CD4-positive, alpha-beta memory T cell (primary cell): ENCODE measurements at regions not wholly inside any gene's neighbourhood (a gene's known extent, or its start where the extent isn't known, plus 50 kb on each side); places are given as distances from the start of the nearest gene placed in this dataset.

Experiments
- CTCF ChIA-PET: fragments of 350-600 bp; sonication (Branson Sonifier 250); formaldehyde crosslinking; loops from one replicate; lab custom pipeline; 2021; ENCODE audit warnings: inconsistent platforms; ENCODE audit not compliant: partially characterized antibody; lab: Charles Lee
- POLR2A ChIA-PET: fragments of 350-600 bp; sonication (Branson Sonifier 250); formaldehyde crosslinking; loops from one replicate; lab custom pipeline; 2021; ENCODE audit not compliant: partially characterized antibody; lab: Charles Lee
- DNase-seq, 5 donors: peaks; one replicate each; pipeline versions ENCODE4 v3.0.0 to v3.0.0-alpha.2; 2020 to 2022; ENCODE audit warnings: mixed read lengths in 1 of 5
- H3K27ac ChIP-seq: one replicate; pipeline ENCODE4 v1.7.0; 2013; ENCODE audit warnings: low read depth, low read length
- H3K27me3 ChIP-seq: 2 replicates; pipeline ENCODE4 v1.7.0; 2013; ENCODE audit warnings: mild to moderate bottlenecking, low read length, moderate library complexity; ENCODE audit not compliant: insufficient read depth
- H3K36me3 ChIP-seq: 2 replicates; pipeline ENCODE4 v1.7.0; 2013; ENCODE audit warnings: mild to moderate bottlenecking, low read length, moderate library complexity; ENCODE audit not compliant: insufficient read depth
- H3K4me1 ChIP-seq: 2 replicates; pipeline ENCODE4 v1.7.0; 2013; ENCODE audit warnings: mild to moderate bottlenecking, low read length, moderate library complexity; ENCODE audit not compliant: insufficient read depth
- H3K4me3 ChIP-seq, 2 donors: one replicate each; pipeline ENCODE4 v1.7.0; 2013; ENCODE audit warnings: low read length in 2 of 2, mild to moderate bottlenecking in 1 of 2
- H3K9me3 ChIP-seq, 2 donors: one replicate each; pipeline ENCODE4 v1.7.0; 2013; ENCODE audit warnings: low read length in 2 of 2, control low read depth in 1 of 2; ENCODE audit not compliant: control insufficient read depth in 1 of 2
- H3K27ac Mint-ChIP-seq, 7 donors: one replicate each; pipeline ENCODE4 v1.8.0; 2020 to 2021; ENCODE audit warnings: mixed read lengths in 7 of 7, mild to moderate bottlenecking in 6 of 7, inconsistent platforms in 3 of 7, moderate library complexity in 3 of 7
- H3K27me3 Mint-ChIP-seq, 2 donors: one replicate each; pipeline ENCODE4 v1.8.0; 2020 to 2021; ENCODE audit warnings: mixed read lengths in 2 of 2
- H3K36me3 Mint-ChIP-seq, 2 donors: one replicate each; pipeline ENCODE4 v1.8.0; 2020 to 2021; ENCODE audit warnings: mixed read lengths in 2 of 2, inconsistent platforms in 1 of 2, mild to moderate bottlenecking in 1 of 2
- H3K4me1 Mint-ChIP-seq, 4 donors: one replicate each; pipeline ENCODE4 v1.8.0; 2020 to 2021; ENCODE audit warnings: mixed read lengths in 4 of 4, mild to moderate bottlenecking in 1 of 4
- H3K4me3 Mint-ChIP-seq, 8 donors: one replicate each; pipeline ENCODE4 v1.8.0; 2020 to 2021; ENCODE audit warnings: mixed read lengths in 8 of 8, mild to moderate bottlenecking in 7 of 8, moderate library complexity in 6 of 8, inconsistent platforms in 3 of 8
- H3K9me3 Mint-ChIP-seq, 8 donors: one replicate each; pipeline ENCODE4 v1.8.0; 2020 to 2021; ENCODE audit warnings: mixed read lengths in 8 of 8, mild to moderate bottlenecking in 5 of 8, inconsistent platforms in 3 of 8, moderate library complexity in 1 of 8
- intact Hi-C: fragments of 100-400 bp; cut with micrococcal nuclease; formaldehyde crosslinking; loops from one replicate; pipeline ENCODE4 v1.15.1; 2023

DNA sequence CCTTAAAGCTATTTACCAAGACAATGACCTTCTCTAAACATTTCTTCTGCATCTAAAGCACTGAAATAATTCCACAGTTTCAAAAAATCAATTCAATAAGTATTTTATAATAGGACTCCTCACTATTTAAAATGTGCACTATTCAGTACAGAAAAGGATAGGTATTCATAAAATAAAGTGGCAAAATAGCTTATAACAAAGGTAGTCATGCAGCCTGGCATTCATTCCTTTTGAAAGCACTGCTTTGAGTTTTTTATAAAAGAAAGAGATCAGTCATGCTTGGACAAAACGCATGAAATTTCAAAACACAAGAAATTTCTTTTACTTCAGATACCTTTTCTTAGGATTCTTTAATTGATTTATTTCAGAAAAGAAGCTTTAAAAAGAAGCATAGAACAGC lies 689.7 kb upstream of the PHF14 start:
- Histone ChIP-seq H3K36me3 (no peaks in the 10 kb centered on the region), H3K27ac (no peak overlapping the region), H3K27me3 (no peaks in the 10 kb centered on the region), H3K4me3 (no peak overlapping the region), H3K4me1 (no peaks in the 10 kb centered on the region), H3K9me3 (no peaks in the 10 kb centered on the region)
- Mint-ChIP-seq H3K36me3 (no peaks in the 10 kb centered on the region), H3K4me1 (no peaks in the 10 kb centered on the region), H3K27ac (no peak overlapping the region), H3K9me3 (peaks cover 0 to 4% (median under 1%) of the 10 kb centered on the region in 8 donors), H3K27me3 (no peaks in the 10 kb centered on the region), H3K4me3 (no peak overlapping the region)
- CTCF ChIA-PET: no interaction called here
- POLR2A ChIA-PET: no interaction called here
- no peak for DNase-seq
- intact Hi-C loops: no loop called here

GRCh38 chr7:10299384-10299783 lies 674.3 kb upstream of the PHF14 start:
- DNase-seq: no peak
- Histone ChIP-seq H3K36me3 (no peaks in the 10 kb centered on the region), H3K4me3 (no peak overlapping the region), H3K9me3 (peaks cover 0 to 5% of the 10 kb centered on the region in 2 donors), H3K27ac (no peak overlapping the region), H3K27me3 (no peaks in the 10 kb centered on the region), H3K4me1 (no peaks in the 10 kb centered on the region)
- no peak overlapping the region for H3K27ac Mint-ChIP-seq
- H3K4me3 Mint-ChIP-seq: no peak overlapping the region
- ChIA-PET POLR2A (no interaction called here), CTCF (no interaction called here)
- H3K9me3 Mint-ChIP-seq: peaks cover 0 to 5% (median 0%) of the 10 kb centered on the region in 8 donors
- no peaks in the 10 kb centered on the region for H3K36me3 Mint-ChIP-seq
- intact Hi-C loops: no loop called here
- H3K27me3 Mint-ChIP-seq: no peaks in the 10 kb centered on the region
- no peaks in the 10 kb centered on the region for H3K4me1 Mint-ChIP-seq

DNA sequence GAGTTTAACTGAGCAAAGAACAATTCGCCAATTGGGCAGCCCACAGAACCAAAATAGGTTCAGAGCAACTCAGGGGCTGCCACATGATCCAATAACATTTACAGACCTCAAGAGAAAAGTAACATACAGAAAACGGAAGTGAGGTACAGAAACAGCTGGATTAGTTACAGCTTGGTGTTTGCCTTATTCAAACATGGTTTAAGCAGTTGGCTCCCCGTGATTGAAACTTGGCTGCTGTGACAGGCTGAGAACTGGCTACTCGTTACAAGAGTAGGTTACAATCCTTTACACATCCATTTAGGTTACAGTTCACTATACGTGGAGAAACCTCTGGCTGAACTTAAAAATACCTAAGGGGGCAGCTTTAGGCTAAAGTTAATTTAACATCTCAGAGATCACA lies 673.1 kb upstream of the PHF14 start:
- intact Hi-C loops: no loop called here
- H3K36me3 ChIP-seq: no peaks in the 10 kb centered on the region
- Mint-ChIP-seq H3K9me3 (peaks cover 0 to 7% (median 0%) of the 10 kb centered on the region in 8 donors), H3K4me3 (no peak overlapping the region), H3K27ac (no peak overlapping the region), H3K4me1 (no peaks in the 10 kb centered on the region), H3K27me3 (no peaks in the 10 kb centered on the region), H3K36me3 (no peaks in the 10 kb centered on the region)
- no peaks in the 10 kb centered on the region for H3K27me3 ChIP-seq
- H3K27ac ChIP-seq: no peak overlapping the region
- ChIA-PET POLR2A (no interaction called here), CTCF (no interaction called here)
- no peak for DNase-seq
- H3K9me3 ChIP-seq: peaks cover 0 to 5% of the 10 kb centered on the region in 2 donors
- no peak overlapping the region for H3K4me3 ChIP-seq
- H3K4me1 ChIP-seq: no peaks in the 10 kb centered on the region

DNA sequence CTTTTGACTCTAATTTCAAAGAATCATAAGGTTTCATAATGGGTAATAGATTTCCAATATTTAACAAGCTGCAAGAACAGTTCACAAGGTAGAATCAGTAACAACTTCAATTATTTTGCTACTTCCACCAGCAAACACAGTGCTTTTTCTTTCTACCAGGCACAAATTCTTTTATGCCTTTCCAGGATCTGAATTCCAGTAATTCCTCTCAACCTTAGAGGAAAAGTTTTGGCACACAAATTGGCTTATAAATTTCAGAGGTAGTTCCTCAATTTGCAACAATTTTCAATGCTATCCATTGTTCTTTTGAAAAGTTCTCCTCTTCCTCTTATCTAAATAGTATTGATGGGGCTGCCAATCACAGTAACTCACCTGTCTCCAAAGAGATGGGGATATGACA lies 665.4 kb upstream of the PHF14 start:
- H3K9me3 Mint-ChIP-seq: peaks cover 0 to 10% (median under 1%) of the 10 kb centered on the region in 8 donors
- H3K4me3 Mint-ChIP-seq: no peak overlapping the region
- Histone ChIP-seq H3K9me3 (no peaks in the 10 kb centered on the region), H3K36me3 (no peaks in the 10 kb centered on the region), H3K4me3 (no peak overlapping the region), H3K27ac (no peak overlapping the region), H3K4me1 (no peaks in the 10 kb centered on the region), H3K27me3 (no peaks in the 10 kb centered on the region)
- no peak overlapping the region for H3K27ac Mint-ChIP-seq
- no peak for DNase-seq
- no peaks in the 10 kb centered on the region for H3K4me1 Mint-ChIP-seq
- CTCF ChIA-PET: no interaction called here
- POLR2A ChIA-PET: no interaction called here
- intact Hi-C loops: no loop called here
- no peaks in the 10 kb centered on the region for H3K27me3 Mint-ChIP-seq
- H3K36me3 Mint-ChIP-seq: no peaks in the 10 kb centered on the region

- no peaks in the 10 kb centered on the region for H3K27me3 ChIP-seq
- H3K27me3 Mint-ChIP-seq: no peaks in the 10 kb centered on the region
These were observed 660.7 kb upstream of the PHF14 start for GRCh38 chr7:10312942-10313341.

GRCh38 chr7:10315881-10316280 lies 657.8 kb upstream of the PHF14 start:
- no peaks in the 10 kb centered on the region for H3K27me3 ChIP-seq
- ChIA-PET CTCF (no interaction called here), POLR2A (no interaction called here)
- Mint-ChIP-seq H3K36me3 (no peaks in the 10 kb centered on the region), H3K4me1 (no peaks in the 10 kb centered on the region), H3K9me3 (peaks cover 0 to 14% (median 6%) of the 10 kb centered on the region in 8 donors), H3K4me3 (no peak overlapping the region), H3K27ac (no peak overlapping the region), H3K27me3 (no peaks in the 10 kb centered on the region)
- no peaks in the 10 kb centered on the region for H3K36me3 ChIP-seq
- H3K27ac ChIP-seq: no peak overlapping the region
- DNase-seq: no peak
- intact Hi-C loops: no loop called here
- no peaks in the 10 kb centered on the region for H3K9me3 ChIP-seq
- H3K4me3 ChIP-seq: no peak overlapping the region
- no peaks in the 10 kb centered on the region for H3K4me1 ChIP-seq

More at GRCh38 chr7:10312942-10313341, 660.7 kb upstream of the PHF14 start:
- H3K27ac Mint-ChIP-seq: no peak overlapping the region
- Histone ChIP-seq H3K27ac (no peak overlapping the region), H3K4me1 (no peaks in the 10 kb centered on the region), H3K4me3 (no peak overlapping the region), H3K36me3 (no peaks in the 10 kb centered on the region), H3K9me3 (no peaks in the 10 kb centered on the region)
- peaks cover 0 to 7% (median 4%) of the 10 kb centered on the region in 8 donors for H3K9me3 Mint-ChIP-seq
- H3K4me1 Mint-ChIP-seq: no peaks in the 10 kb centered on the region
- H3K36me3 Mint-ChIP-seq: no peaks in the 10 kb centered on the region
- ChIA-PET CTCF (no interaction called here), POLR2A (no interaction called here)
- intact Hi-C loops: no loop called here
- no peak overlapping the region for H3K4me3 Mint-ChIP-seq
- no peak for DNase-seq

- no peaks in the 10 kb centered on the region for H3K4me1 Mint-ChIP-seq
These were observed 657.2 kb upstream of the PHF14 start for GRCh38 chr7:10316488-10316887.

GRCh38 chr7:10325395-10325794 lies 648.3 kb upstream of the PHF14 start:
- Mint-ChIP-seq H3K27me3 (no peaks in the 10 kb centered on the region), H3K4me1 (no peaks in the 10 kb centered on the region), H3K36me3 (no peaks in the 10 kb centered on the region), H3K4me3 (no peak overlapping the region), H3K9me3 (peaks cover 0 to 8% (median 0%) of the 10 kb centered on the region in 8 donors), H3K27ac (no peak overlapping the region)
- no peaks in the 10 kb centered on the region for H3K27me3 ChIP-seq
- no peaks in the 10 kb centered on the region for H3K36me3 ChIP-seq
- no peaks in the 10 kb centered on the region for H3K4me1 ChIP-seq
- H3K27ac ChIP-seq: no peak overlapping the region
- DNase-seq: no peak
- intact Hi-C loops: no loop called here
- ChIA-PET POLR2A (no interaction called here), CTCF (no interaction called here)
- H3K4me3 ChIP-seq: no peak overlapping the region
- H3K9me3 ChIP-seq: no peaks in the 10 kb centered on the region

More at GRCh38 chr7:10316488-10316887, 657.2 kb upstream of the PHF14 start:
- no peak overlapping the region for H3K27ac ChIP-seq
- Mint-ChIP-seq H3K9me3 (peaks cover 0 to 14% (median 6%) of the 10 kb centered on the region in 8 donors), H3K27ac (no peak overlapping the region), H3K36me3 (no peaks in the 10 kb centered on the region), H3K4me3 (no peak overlapping the region), H3K27me3 (no peaks in the 10 kb centered on the region)
- H3K36me3 ChIP-seq: no peaks in the 10 kb centered on the region
- intact Hi-C loops: no loop called here
- POLR2A ChIA-PET: no interaction called here
- DNase-seq: no peak
- no peaks in the 10 kb centered on the region for H3K27me3 ChIP-seq
- CTCF ChIA-PET: no interaction called here
- no peaks in the 10 kb centered on the region for H3K9me3 ChIP-seq
- H3K4me1 ChIP-seq: no peaks in the 10 kb centered on the region
- no peak overlapping the region for H3K4me3 ChIP-seq
